ENCODE measurements at regions not wholly inside any gene's neighbourhood (a gene's known extent, or its start where the extent isn't known, plus 50 kb on each side); places are given as distances from the start of the nearest gene placed in this dataset.

DNA sequence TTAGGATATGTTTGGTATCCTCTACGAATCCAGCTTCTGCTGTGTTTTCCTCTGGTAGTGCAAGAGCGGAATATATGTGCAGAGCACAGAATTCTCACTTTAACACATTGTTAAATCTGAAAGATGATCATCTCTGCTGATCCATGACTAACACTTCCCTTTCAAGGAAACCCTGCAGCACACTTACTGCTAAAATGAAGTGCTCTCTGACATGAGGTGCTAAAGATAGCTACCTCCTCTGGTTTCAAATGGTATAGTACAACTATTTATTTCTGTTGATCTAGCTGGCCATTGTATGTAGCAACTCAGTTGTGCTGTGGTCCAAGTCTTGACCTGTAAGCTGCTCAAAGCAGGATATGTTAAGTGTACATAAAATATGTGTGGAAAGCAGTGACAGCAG lies 162.4 kb upstream of the FMR1 start:
- POLR2A ChIA-PET (ENCODE audit: unreplicated experiment) = no interaction called here
- Histone ChIP-seq H3K27me3 (ENCODE audit: control insufficient read depth, insufficient read depth, low read length) (no peaks in the 10 kb centered on the region), H3K4me1 (ENCODE audit: control insufficient read depth, insufficient read depth, low read length) (no peaks in the 10 kb centered on the region), H3K4me3 (ENCODE audit: insufficient read depth, low read depth, low read length) (no peak overlapping the region), H3K4me2 (ENCODE audit: low read depth, low read length) (no peak overlapping the region), H2AK9ac (replicated peaks; ENCODE audit: low read depth, low read length, poor library complexity) (no peak overlapping the region), H2BK120ac (ENCODE audit: low read depth, low read length) (no peak overlapping the region), H4K91ac (ENCODE audit: insufficient read depth, low read depth, low read length) (no peak overlapping the region), H3K4ac (ENCODE audit: low read depth, low read length) (no peak overlapping the region), H2AFZ (replicated peaks; ENCODE audit: low read length, poor library complexity) (no peak overlapping the region), H2AK5ac (ENCODE audit: low read depth, low read length) (no peak overlapping the region), H3K9ac (ENCODE audit: low read depth, low read length) (no peak overlapping the region), H3K36me3 (ENCODE audit: control insufficient read depth, insufficient read depth, low read length) (no peaks in the 10 kb centered on the region), H4K8ac (ENCODE audit: low read depth in 2 of 2, low read length in 2 of 2) (no peak overlapping the region), H3K79me1 (ENCODE audit: low read depth in 1 of 2, low read length in 2 of 2) (no peaks in the 10 kb centered on the region), H4K5ac (ENCODE audit: low read depth, low read length) (no peak overlapping the region), H2BK15ac (ENCODE audit: low read depth, low read length) (no peak overlapping the region), H3K9me3 (ENCODE audit: control insufficient read depth, insufficient read depth, low read length) (peaks cover 5% of the 10 kb centered on the region; the same call in 1 of the 2 replicates), H2BK20ac (ENCODE audit: low read depth, low read length) (no peak overlapping the region), H3K14ac (replicated peaks; ENCODE audit: low read depth, low read length) (no peak overlapping the region), H3K56ac (ENCODE audit: extremely low read depth, insufficient read depth, low read length) (no peak overlapping the region), H3K23ac (ENCODE audit: low read depth, low read length) (no peak overlapping the region), H3K27ac (ENCODE audit: insufficient read depth, low read length) (no peak overlapping the region), H4K20me1 (ENCODE audit: insufficient read depth, low read length) (no peaks in the 10 kb centered on the region), H2BK5ac (ENCODE audit: low read depth, low read length, poor library complexity, severe bottlenecking) (no peak overlapping the region), H3K18ac (ENCODE audit: low read depth, low read length) (no peak overlapping the region), H3K9me1 (ENCODE audit: insufficient read depth, low read length) (no peaks in the 10 kb centered on the region)
- dilution Hi-C loops (cut with HindIII; ENCODE audit: low sequenced_read_pairs, unreplicated experiment) (no loop called here), intact Hi-C loops (cut with micrococcal nuclease) (no loop called here), in situ Hi-C loops (cut with MboI; ENCODE audit: low sequenced_read_pairs) (no loop called here)
- no peak for ATAC-seq (ENCODE audit: low read depth)
- no TSS peak for BruUV-seq (replicated peaks)
- no CpG with 5 or more reads among the region's 2 CpGs for WGBS, 2 experiments (ENCODE audit: extremely low coverage in 2 of 2, insufficient read length in 1 of 2)
- CTCF ChIA-PET = no interaction called here
- TF ChIP-seq SMC3 (IDR thresholded peaks at IDR 0.05; ENCODE audit: low read depth, low read length) = no peak
- DNase-seq = no peak

Measured in IMR-90 (cell line).